BLaER1 (cell line): ENCODE measurements at regions not wholly inside any gene's neighbourhood (a gene's known extent, or its start where the extent isn't known, plus 50 kb on each side); places are given as distances from the start of the nearest gene placed in this dataset.
A peak's percentile ranks its signal among the peaks of the same experiment; 100 is the strongest.

ENCODE experiments used
- H3K27ac ChIP-seq: shearing (Covaris generic); formaldehyde crosslinking; 2 replicates; pipeline ENCODE4 v1.8.1; 2022
- H3K27me3 ChIP-seq: shearing (Covaris generic); formaldehyde crosslinking; 2 replicates; pipeline ENCODE4 v1.8.1; 2022
- H3K36me3 ChIP-seq: shearing (Covaris generic); formaldehyde crosslinking; 2 replicates; pipeline ENCODE4 v1.8.1; 2022
- H3K4me1 ChIP-seq: shearing (Covaris generic); formaldehyde crosslinking; 2 replicates; pipeline ENCODE4 v1.8.1; 2022
- H3K4me2 ChIP-seq: shearing (Covaris generic); formaldehyde crosslinking; 2 replicates; pipeline ENCODE4 v1.8.1; 2022
- H3K4me3 ChIP-seq: shearing (Covaris generic); formaldehyde crosslinking; 2 replicates; pipeline ENCODE4 v1.8.1; 2022
- H3K9ac ChIP-seq: shearing (Covaris generic); formaldehyde crosslinking; 2 replicates; pipeline ENCODE4 v1.8.1; 2022
- H3K9me3 ChIP-seq: shearing (Covaris generic); formaldehyde crosslinking; 2 replicates; pipeline ENCODE4 v1.8.1; 2022
- H4K20me1 ChIP-seq: shearing (Covaris generic); formaldehyde crosslinking; 2 replicates; pipeline ENCODE4 v1.8.1; 2022
- Cebpa-rat ChIP-seq: shearing (Covaris generic); IDR thresholded peaks from 2 replicates; pipeline ENCODE4 v1.8.1; 2022

GRCh38 chr5:13448843-13449242 lies 495.6 kb downstream of the DNAH5 start:
- Histone ChIP-seq H3K27ac (no peak overlapping the region), H3K4me3 (no peak overlapping the region), H4K20me1 (no peaks in the 10 kb centered on the region), H3K9me3 (no peaks in the 10 kb centered on the region), H3K4me2 (no peak overlapping the region), H3K9ac (no peak overlapping the region), H3K27me3 (no peaks in the 10 kb centered on the region), H3K36me3 (no peaks in the 10 kb centered on the region), H3K4me1 (no peaks in the 10 kb centered on the region)
- TF ChIP-seq Cebpa-rat: no peak

GRCh38 chr5:13439430-13439829 lies 505.1 kb downstream of the DNAH5 start:
- Histone ChIP-seq H3K9ac (no peak overlapping the region), H3K4me3 (no peak overlapping the region), H4K20me1 (no peaks in the 10 kb centered on the region), H3K27ac (no peak overlapping the region), H3K9me3 (no peaks in the 10 kb centered on the region), H3K36me3 (no peaks in the 10 kb centered on the region), H3K4me2 (no peak overlapping the region), H3K27me3 (no peaks in the 10 kb centered on the region), H3K4me1 (no peaks in the 10 kb centered on the region)
- TF ChIP-seq Cebpa-rat: no peak

- Histone ChIP-seq H3K27ac (no peak overlapping the region), H3K9ac (no peak overlapping the region), H3K4me2 (no peak overlapping the region), H3K4me1 (no peaks in the 10 kb centered on the region), H3K9me3 (no peaks in the 10 kb centered on the region), H4K20me1 (no peaks in the 10 kb centered on the region), H3K36me3 (no peaks in the 10 kb centered on the region), H3K27me3 (no peaks in the 10 kb centered on the region), H3K4me3 (no peak overlapping the region)
- no peak for TF ChIP-seq Cebpa-rat
Measured at GRCh38 chr5:13427827-13428557, 516.5 kb downstream of the DNAH5 start.

GRCh38 chr5:13412040-13412595 lies 532.4 kb downstream of the DNAH5 start:
- Histone ChIP-seq H3K36me3 (no peaks in the 10 kb centered on the region), H3K4me3 (no peak overlapping the region), H3K9ac (no peak overlapping the region), H3K4me2 (no peak overlapping the region), H3K27ac (no peak overlapping the region), H3K4me1 (no peaks in the 10 kb centered on the region), H3K9me3 (no peaks in the 10 kb centered on the region), H3K27me3 (no peaks in the 10 kb centered on the region), H4K20me1 (no peaks in the 10 kb centered on the region)
- no peak for TF ChIP-seq Cebpa-rat

GRCh38 chr5:13408616-13409015 lies 535.9 kb downstream of the DNAH5 start:
- no peaks in the 10 kb centered on the region for H3K9me3 ChIP-seq
- H3K4me1 ChIP-seq: peaks cover 3% of the 10 kb centered on the region
- no peak for TF ChIP-seq Cebpa-rat
- H3K36me3 ChIP-seq: no peaks in the 10 kb centered on the region
- H4K20me1 ChIP-seq: no peaks in the 10 kb centered on the region
- no peak overlapping the region for H3K4me3 ChIP-seq
- H3K9ac ChIP-seq: no peak overlapping the region
- H3K27ac ChIP-seq: no peak overlapping the region
- no peak overlapping the region for H3K4me2 ChIP-seq
- H3K27me3 ChIP-seq: no peaks in the 10 kb centered on the region

GRCh38 chr5:13403351-13403750 lies 541.1 kb downstream of the DNAH5 start:
- no peak overlapping the region for H3K9ac ChIP-seq
- H3K27me3 ChIP-seq: no peaks in the 10 kb centered on the region
- H3K4me3 ChIP-seq: no peak overlapping the region
- H3K27ac ChIP-seq: no peak overlapping the region
- no peaks in the 10 kb centered on the region for H4K20me1 ChIP-seq
- H3K9me3 ChIP-seq: no peaks in the 10 kb centered on the region
- H3K36me3 ChIP-seq: no peaks in the 10 kb centered on the region
- H3K4me1 ChIP-seq: peaks cover 39% of the 10 kb centered on the region
- peak overlapping the region; percentile 33; the same call in 1 of the 2 replicates for H3K4me2 ChIP-seq
- TF ChIP-seq Cebpa-rat: no peak

- Histone ChIP-seq H3K4me2 (no peak overlapping the region), H3K4me1 (no peaks in the 10 kb centered on the region), H3K4me3 (no peak overlapping the region), H3K27me3 (no peaks in the 10 kb centered on the region), H3K9me3 (peaks cover 22% of the 10 kb centered on the region), H3K27ac (no peak overlapping the region), H3K36me3 (no peaks in the 10 kb centered on the region), H3K9ac (no peak overlapping the region), H4K20me1 (no peaks in the 10 kb centered on the region)
- no peak for TF ChIP-seq Cebpa-rat
Measured at GRCh38 chr5:13385066-13385465, 559.4 kb downstream of the DNAH5 start.

- no peaks in the 10 kb centered on the region for H3K4me1 ChIP-seq
- H4K20me1 ChIP-seq: no peaks in the 10 kb centered on the region
- H3K4me3 ChIP-seq: no peak overlapping the region
- no peaks in the 10 kb centered on the region for H3K27me3 ChIP-seq
- no peak overlapping the region for H3K4me2 ChIP-seq
- no peak for TF ChIP-seq Cebpa-rat
- H3K9ac ChIP-seq: no peak overlapping the region
- H3K9me3 ChIP-seq: peaks cover 6% of the 10 kb centered on the region
- H3K27ac ChIP-seq: no peak overlapping the region
- no peaks in the 10 kb centered on the region for H3K36me3 ChIP-seq
Measured at GRCh38 chr5:13382232-13382631, 562.3 kb downstream of the DNAH5 start.

GRCh38 chr5:13378091-13378490 lies 566.4 kb downstream of the DNAH5 start:
- Histone ChIP-seq H4K20me1 (no peaks in the 10 kb centered on the region), H3K4me1 (no peaks in the 10 kb centered on the region), H3K27ac (no peak overlapping the region), H3K4me3 (no peak overlapping the region), H3K9me3 (no peaks in the 10 kb centered on the region), H3K4me2 (no peak overlapping the region), H3K9ac (no peak overlapping the region), H3K36me3 (no peaks in the 10 kb centered on the region), H3K27me3 (no peaks in the 10 kb centered on the region)
- TF ChIP-seq Cebpa-rat: no peak

- H3K27ac ChIP-seq: no peak overlapping the region
- no peak overlapping the region for H3K9ac ChIP-seq
- no peak overlapping the region for H3K4me3 ChIP-seq
- no peaks in the 10 kb centered on the region for H3K9me3 ChIP-seq
- no peaks in the 10 kb centered on the region for H3K36me3 ChIP-seq
- H4K20me1 ChIP-seq: no peaks in the 10 kb centered on the region
- H3K4me2 ChIP-seq: no peak overlapping the region
- no peaks in the 10 kb centered on the region for H3K27me3 ChIP-seq
- no peak for TF ChIP-seq Cebpa-rat
- no peaks in the 10 kb centered on the region for H3K4me1 ChIP-seq
Measured at GRCh38 chr5:13359344-13359743, 585.1 kb downstream of the DNAH5 start.
